ENCODE measurements at regions not wholly inside any gene's neighbourhood (a gene's known extent, or its start where the extent isn't known, plus 50 kb on each side); places are given as distances from the start of the nearest gene placed in this dataset.
A peak's percentile ranks its signal among the peaks of the same experiment; 100 is the strongest.

GRCh38 chr5:56706504-56706903, 108.8 kb upstream of the MAP3K1 start:
- CTCF ChIA-PET = interaction anchor here (1.1 kb wide), 1 partner anchor 37 kb away, joined by 4 read pairs; no protein-coding TSS in a partner anchor

DNA sequence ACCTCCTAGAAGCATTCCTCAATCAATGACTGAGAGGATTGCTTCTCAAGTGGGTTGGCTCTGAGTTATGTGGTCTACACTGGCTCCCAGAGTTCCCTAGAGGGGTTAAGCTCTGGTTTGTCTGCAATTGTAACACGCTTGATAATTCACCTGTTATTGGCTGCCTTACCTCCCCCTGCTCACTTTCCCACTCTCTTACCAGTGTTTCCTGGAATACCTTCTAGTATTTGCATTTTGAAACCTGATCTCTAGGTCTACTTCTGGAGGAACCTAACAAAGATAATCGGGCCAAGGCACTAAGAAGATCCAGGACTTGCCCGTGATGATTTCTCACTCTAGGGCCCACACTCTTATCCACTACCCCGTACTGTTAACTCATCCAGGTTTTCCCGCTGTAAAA, 110.1 kb upstream of the MAP3K1 start:
- ATAC-seq (ENCODE audit: low read depth) (no peak), DNase-seq (no peak)
- H3K27me3 Mint-ChIP-seq = no peaks in the 10 kb centered on the region
- TF ChIP-seq, protein P1, sequence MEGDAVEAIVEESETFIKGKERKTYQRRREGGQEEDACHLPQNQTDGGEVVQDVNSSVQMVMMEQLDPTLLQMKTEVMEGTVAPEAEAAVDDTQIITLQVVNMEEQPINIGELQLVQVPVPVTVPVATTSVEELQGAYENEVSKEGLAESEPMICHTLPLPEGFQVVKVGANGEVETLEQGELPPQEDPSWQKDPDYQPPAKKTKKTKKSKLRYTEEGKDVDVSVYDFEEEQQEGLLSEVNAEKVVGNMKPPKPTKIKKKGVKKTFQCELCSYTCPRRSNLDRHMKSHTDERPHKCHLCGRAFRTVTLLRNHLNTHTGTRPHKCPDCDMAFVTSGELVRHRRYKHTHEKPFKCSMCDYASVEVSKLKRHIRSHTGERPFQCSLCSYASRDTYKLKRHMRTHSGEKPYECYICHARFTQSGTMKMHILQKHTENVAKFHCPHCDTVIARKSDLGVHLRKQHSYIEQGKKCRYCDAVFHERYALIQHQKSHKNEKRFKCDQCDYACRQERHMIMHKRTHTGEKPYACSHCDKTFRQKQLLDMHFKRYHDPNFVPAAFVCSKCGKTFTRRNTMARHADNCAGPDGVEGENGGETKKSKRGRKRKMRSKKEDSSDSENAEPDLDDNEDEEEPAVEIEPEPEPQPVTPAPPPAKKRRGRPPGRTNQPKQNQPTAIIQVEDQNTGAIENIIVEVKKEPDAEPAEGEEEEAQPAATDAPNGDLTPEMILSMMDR (IDR thresholded peaks at IDR 0.05) = no peak
- ChIA-PET CTCF (no interaction called here), POLR2A (interaction anchor here (0.8 to 1.2 kb wide), 2 partner anchors 9 to 35 kb away, joined by 3 to 4 read pairs; no protein-coding TSS in a partner anchor)
- no peak overlapping the region for H3K27ac Mint-ChIP-seq
- no peaks in the 10 kb centered on the region for H3K36me3 Mint-ChIP-seq (ENCODE audit: low read depth)
- H3K9me3 Mint-ChIP-seq = no peaks in the 10 kb centered on the region
- H3K4me3 Mint-ChIP-seq = no peak overlapping the region
- peaks cover 52% of the 10 kb centered on the region for H3K4me1 Mint-ChIP-seq
- intact Hi-C loops (cut with micrococcal nuclease) = loop anchor here (5.0 kb wide), 1 partner anchor 33 kb away; no protein-coding TSS in a partner anchor

More at GRCh38 chr5:56706504-56706903, 108.8 kb upstream of the MAP3K1 start:
- POLR2A ChIA-PET = interaction anchor here (0.8 kb wide), 1 partner anchor 20 kb away, joined by 3 read pairs; no protein-coding TSS in a partner anchor
- intact Hi-C loops (cut with micrococcal nuclease) = loop anchor here (2.0 to 5.0 kb wide), 2 partner anchors 14 to 34 kb away; no protein-coding TSS in a partner anchor
- Mint-ChIP-seq H3K4me3 (no peak overlapping the region), H3K4me1 (peaks cover 50% of the 10 kb centered on the region), H3K27ac (no peak overlapping the region), H3K9me3 (peaks cover 2% of the 10 kb centered on the region), H3K36me3 (ENCODE audit: low read depth) (no peaks in the 10 kb centered on the region), H3K27me3 (no peaks in the 10 kb centered on the region)
- TF ChIP-seq, protein P1 (IDR thresholded peaks at IDR 0.05) = no peak
- DNase-seq (no peak), ATAC-seq (ENCODE audit: low read depth) (peak; percentile 50)

- TF ChIP-seq, protein P1 (IDR thresholded peaks at IDR 0.05) = no peak
- H3K27me3 Mint-ChIP-seq = no peaks in the 10 kb centered on the region
- no peaks in the 10 kb centered on the region for H3K9me3 Mint-ChIP-seq
- no peak for ATAC-seq (ENCODE audit: low read depth)
- H3K4me1 Mint-ChIP-seq = peaks cover 60% of the 10 kb centered on the region
- intact Hi-C loops (cut with micrococcal nuclease) = no loop called here
- no peaks in the 10 kb centered on the region for H3K36me3 Mint-ChIP-seq (ENCODE audit: low read depth)
- POLR2A ChIA-PET = interaction anchor here (0.9 to 1.2 kb wide), 2 partner anchors 31 to 34 kb away, joined by 3 to 4 read pairs; no protein-coding TSS in a partner anchor
- H3K4me3 Mint-ChIP-seq = no peak overlapping the region
- CTCF ChIA-PET = no interaction called here
- DNase-seq = no peak
- peak overlapping the region; percentile 19 for H3K27ac Mint-ChIP-seq
These were observed 111.4 kb upstream of the MAP3K1 start for GRCh38 chr5:56703952-56704351.

DNA sequence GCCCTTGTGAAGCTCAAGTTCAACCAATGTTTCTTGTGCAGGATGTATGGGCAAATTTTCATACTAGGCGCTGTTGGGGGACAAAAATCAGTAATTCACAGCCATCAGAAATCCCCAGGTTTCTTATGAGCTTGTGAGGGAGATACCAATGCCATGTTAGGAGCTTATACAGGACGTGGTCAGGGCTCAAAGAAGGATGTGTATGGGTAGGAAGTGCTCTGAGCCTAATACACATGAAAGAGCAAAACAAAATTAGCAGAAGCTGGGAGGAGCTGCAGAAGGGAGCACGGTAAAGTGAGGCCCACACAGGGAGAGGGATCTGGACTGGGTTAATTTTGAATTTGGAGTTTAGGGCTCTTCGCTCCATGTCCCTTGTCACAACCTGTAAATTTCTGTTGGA, 114.6 kb upstream of the MAP3K1 start:
- ChIA-PET CTCF (interaction anchor here (0.7 to 1.6 kb wide), 2 partner anchors 11 to 162 kb away, joined by 3 read pairs; no protein-coding TSS in a partner anchor), POLR2A (interaction anchor here (0.5 to 1.0 kb wide), 2 partner anchors 14 to 31 kb away, joined by 3 to 4 read pairs; no protein-coding TSS in a partner anchor)
- ATAC-seq (ENCODE audit: low read depth) = no peak
- Mint-ChIP-seq H3K27ac (no peak overlapping the region), H3K9me3 (no peaks in the 10 kb centered on the region), H3K27me3 (no peaks in the 10 kb centered on the region), H3K4me1 (peaks cover 68% of the 10 kb centered on the region), H3K4me3 (no peak overlapping the region), H3K36me3 (ENCODE audit: low read depth) (no peaks in the 10 kb centered on the region)
- TF ChIP-seq, protein P1 (IDR thresholded peaks at IDR 0.05) = no peak
- DNase-seq = no peak
- intact Hi-C loops (cut with micrococcal nuclease) = no loop called here

DNA sequence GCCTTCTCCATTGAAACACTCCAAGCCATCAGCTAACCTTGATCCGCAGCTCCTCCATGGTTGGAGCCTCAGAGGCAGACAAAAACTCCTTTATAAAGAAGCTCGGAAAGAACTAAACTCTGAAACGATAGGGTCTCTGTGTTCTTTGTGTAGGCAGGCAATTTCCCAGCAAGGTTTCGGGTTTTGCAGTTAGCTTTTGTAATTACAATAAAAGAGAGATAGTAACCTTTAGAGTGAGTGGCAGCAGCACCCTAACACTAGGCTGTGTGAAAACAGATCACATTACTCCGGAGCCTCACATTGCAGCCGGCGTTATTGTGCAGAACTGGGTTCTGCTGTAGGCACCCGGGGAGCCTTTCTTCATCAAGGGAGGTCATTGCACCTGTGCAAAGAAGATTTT, 115.8 kb upstream of the MAP3K1 start:
- POLR2A ChIA-PET = interaction anchor here (0.7 to 1.2 kb wide), 3 partner anchors 11 to 293 kb away, joined by 3 to 7 read pairs (median 5); no protein-coding TSS in a partner anchor
- TF ChIP-seq, protein P1 (IDR thresholded peaks at IDR 0.05) = no peak
- H3K9me3 Mint-ChIP-seq = no peaks in the 10 kb centered on the region
- H3K4me1 Mint-ChIP-seq = peaks cover 64% of the 10 kb centered on the region
- H3K27ac Mint-ChIP-seq = no peak overlapping the region
- H3K36me3 Mint-ChIP-seq (ENCODE audit: low read depth) = no peaks in the 10 kb centered on the region
- CTCF ChIA-PET = interaction anchor here (1.0 to 1.6 kb wide), 2 partner anchors 10 to 75 kb away, joined by 3 to 4 read pairs; no protein-coding TSS in a partner anchor
- intact Hi-C loops (cut with micrococcal nuclease) = no loop called here
- H3K4me3 Mint-ChIP-seq = no peak overlapping the region
- no peaks in the 10 kb centered on the region for H3K27me3 Mint-ChIP-seq
- ATAC-seq (ENCODE audit: low read depth) = no peak
- DNase-seq = no peak

All from activated B cell treated with CpG ODN at 0.5 μM for 24 hours (primary cell).